SU-DHL-6 (cell line): ENCODE measurements at regions not wholly inside any gene's neighbourhood (a gene's known extent, or its start where the extent isn't known, plus 50 kb on each side); places are given as distances from the start of the nearest gene placed in this dataset.

Experiments
- H2AFZ ChIP-seq: fragments of 200-600 bp; sonication (generic); 2 replicates; pipeline ENCODE4 v1.6.1; 2014; ENCODE audit warnings: low read depth, mild to moderate bottlenecking, moderate library complexity, mixed read lengths, antibody characterized with exemption, low read length; ENCODE audit not compliant: severe bottlenecking
- H3F3A ChIP-seq: fragments of 200-600 bp; shearing (Covaris generic); 2 replicates; pipeline ENCODE4 v1.6.0; 2016; ENCODE audit warnings: antibody characterized with exemption, mild to moderate bottlenecking; ENCODE audit not compliant: insufficient read depth
- H3K27ac ChIP-seq: fragments of 200-600 bp; sonication (generic); 2 replicates; pipeline ENCODE4 v1.5.1; 2016; ENCODE audit warnings: low read depth, mild to moderate bottlenecking, low read length, moderate library complexity, mixed read lengths
- H3K27me3 ChIP-seq: fragments of 200-600 bp; sonication (generic), shearing (Covaris generic); 2 replicates; pipeline ENCODE4 v1.6.0; 2014; ENCODE audit warnings: mild to moderate bottlenecking, low read length
- H3K36me3 ChIP-seq: fragments of 200-600 bp; sonication (generic); 2 replicates; pipeline ENCODE4 v1.6.1; 2014; ENCODE audit warnings: mild to moderate bottlenecking, low read length, mixed read lengths
- H3K4me2 ChIP-seq: fragments of 300-600, 200-600 bp; shearing (Covaris generic), sonication (generic); 2 replicates; pipeline ENCODE4 v1.6.0; 2014; ENCODE audit warnings: low read length, low read depth, mild to moderate bottlenecking; ENCODE audit not compliant: poor library complexity, severe bottlenecking
- H3K4me3 ChIP-seq: fragments of 200-600 bp; sonication (generic); 2 replicates; pipeline ENCODE4 v1.5.1; 2014; ENCODE audit warnings: antibody characterized with exemption, low read length, mild to moderate bottlenecking, mixed read lengths; ENCODE audit not compliant: insufficient read depth, poor library complexity, severe bottlenecking
- H3K79me2 ChIP-seq: fragments of 200-600 bp; sonication (generic); 2 replicates; pipeline ENCODE4 v1.6.1; 2014; ENCODE audit warnings: mild to moderate bottlenecking, low read length, moderate library complexity; ENCODE audit not compliant: insufficient read depth
- H3K9ac ChIP-seq: fragments of 200-600 bp; sonication (generic); 2 replicates; pipeline ENCODE4 v1.7.0; 2014; ENCODE audit warnings: mild to moderate bottlenecking, low read length
- H3K9me2 ChIP-seq: fragments of 200-600 bp; sonication (generic); replicated peaks from 2 replicates; pipeline ENCODE4 v1.6.1; 2014; ENCODE audit warnings: low read length; ENCODE audit not compliant: insufficient read depth
- H3K9me3 ChIP-seq: fragments of 200-600 bp; sonication (generic); 2 replicates; pipeline ENCODE4 v1.6.1; 2014; ENCODE audit warnings: low read length, mixed read lengths; ENCODE audit not compliant: insufficient read depth
- H4K20me1 ChIP-seq: fragments of 200-600 bp; sonication (generic); 2 replicates; pipeline ENCODE4 v1.6.1; 2014; ENCODE audit warnings: low read depth, mild to moderate bottlenecking, antibody characterized with exemption, low read length, moderate library complexity, mixed read lengths
- EZH2phosphoT487 ChIP-seq: fragments of 200-600 bp; sonication (generic), shearing (Covaris generic); conservative IDR thresholded peaks from 2 replicates; pipeline ENCODE4 v1.6.1; 2018; ENCODE audit warnings: mild to moderate bottlenecking, antibody characterized with exemption, low read length, moderate library complexity, mixed read lengths
- TF ChIP-seq, protein P1 (sequence below): fragments of 200-600 bp; sonication (generic); IDR thresholded peaks from one replicate; pipeline ENCODE4 v1.5.1; 2017; ENCODE audit warnings: antibody characterized with exemption, mild to moderate bottlenecking, low read length, moderate library complexity; ENCODE audit not compliant: insufficient read depth, poor library complexity, severe bottlenecking

- H3K27me3 ChIP-seq: no peaks in the 10 kb centered on the region
- H4K20me1 ChIP-seq: no peaks in the 10 kb centered on the region
Observed at GRCh38 chr6:23293653-23294052, 724.3 kb downstream of the HDGFL1 start.

DNA sequence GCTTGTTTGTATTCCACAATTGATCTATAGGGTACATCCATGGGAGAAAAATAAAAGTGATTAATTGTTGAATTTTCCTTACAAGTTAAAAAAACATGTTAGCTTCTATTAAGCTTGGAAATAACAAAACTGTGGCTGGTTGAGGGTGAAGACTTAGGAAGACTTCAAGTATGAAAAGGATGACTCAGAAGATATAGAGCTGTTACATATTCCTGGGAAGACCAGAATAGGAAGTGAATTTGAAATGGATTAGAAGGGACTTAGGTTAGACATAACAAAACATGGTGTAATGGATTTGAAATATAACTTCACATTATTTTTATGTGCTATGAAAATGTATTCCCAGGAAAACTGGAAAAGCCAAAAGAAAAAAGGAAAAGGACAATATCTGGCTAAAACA is 732.2 kb downstream of the HDGFL1 start:
- H3K4me3 ChIP-seq: no peak overlapping the region
- H3K4me2 ChIP-seq: no peak overlapping the region
- no peaks in the 10 kb centered on the region for H3F3A ChIP-seq
- no peaks in the 10 kb centered on the region; the same call in 1 of the 2 replicates for H3K9me2 ChIP-seq
- no peaks in the 10 kb centered on the region for H3K27me3 ChIP-seq
- no peaks in the 10 kb centered on the region for H3K79me2 ChIP-seq
- no peaks in the 10 kb centered on the region for H3K36me3 ChIP-seq
- no peak overlapping the region for H3K27ac ChIP-seq
- no peak overlapping the region for H2AFZ ChIP-seq
- no peaks in the 10 kb centered on the region for H4K20me1 ChIP-seq
- H3K9ac ChIP-seq: no peak overlapping the region
- H3K9me3 ChIP-seq: no peaks in the 10 kb centered on the region; the same call in 1 of the 2 replicates
- TF ChIP-seq EZH2phosphoT487: no peak
- TF ChIP-seq, protein P1, sequence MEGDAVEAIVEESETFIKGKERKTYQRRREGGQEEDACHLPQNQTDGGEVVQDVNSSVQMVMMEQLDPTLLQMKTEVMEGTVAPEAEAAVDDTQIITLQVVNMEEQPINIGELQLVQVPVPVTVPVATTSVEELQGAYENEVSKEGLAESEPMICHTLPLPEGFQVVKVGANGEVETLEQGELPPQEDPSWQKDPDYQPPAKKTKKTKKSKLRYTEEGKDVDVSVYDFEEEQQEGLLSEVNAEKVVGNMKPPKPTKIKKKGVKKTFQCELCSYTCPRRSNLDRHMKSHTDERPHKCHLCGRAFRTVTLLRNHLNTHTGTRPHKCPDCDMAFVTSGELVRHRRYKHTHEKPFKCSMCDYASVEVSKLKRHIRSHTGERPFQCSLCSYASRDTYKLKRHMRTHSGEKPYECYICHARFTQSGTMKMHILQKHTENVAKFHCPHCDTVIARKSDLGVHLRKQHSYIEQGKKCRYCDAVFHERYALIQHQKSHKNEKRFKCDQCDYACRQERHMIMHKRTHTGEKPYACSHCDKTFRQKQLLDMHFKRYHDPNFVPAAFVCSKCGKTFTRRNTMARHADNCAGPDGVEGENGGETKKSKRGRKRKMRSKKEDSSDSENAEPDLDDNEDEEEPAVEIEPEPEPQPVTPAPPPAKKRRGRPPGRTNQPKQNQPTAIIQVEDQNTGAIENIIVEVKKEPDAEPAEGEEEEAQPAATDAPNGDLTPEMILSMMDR: no peak

More at GRCh38 chr6:23293653-23294052, 724.3 kb downstream of the HDGFL1 start:
- no peaks in the 10 kb centered on the region for H3K9me2 ChIP-seq
- H3K27ac ChIP-seq: no peak overlapping the region
- peaks cover 5% of the 10 kb centered on the region; the same call in 1 of the 2 replicates for H3K9me3 ChIP-seq
- no peaks in the 10 kb centered on the region for H3F3A ChIP-seq
- no peak for TF ChIP-seq EZH2phosphoT487
- TF ChIP-seq, protein P1: no peak
- no peak overlapping the region for H3K9ac ChIP-seq
- no peaks in the 10 kb centered on the region for H3K36me3 ChIP-seq
- H2AFZ ChIP-seq: no peak overlapping the region
- H3K4me2 ChIP-seq: no peak overlapping the region
- H3K4me3 ChIP-seq: no peak overlapping the region
- H3K79me2 ChIP-seq: no peaks in the 10 kb centered on the region

- TF ChIP-seq, protein P1: no peak
- TF ChIP-seq EZH2phosphoT487: no peak
- Histone ChIP-seq H3K9me3 (no peaks in the 10 kb centered on the region; the same call in 1 of the 2 replicates), H2AFZ (no peak overlapping the region), H3K4me2 (no peak overlapping the region), H3K9me2 (no peaks in the 10 kb centered on the region; the same call in 1 of the 2 replicates), H3F3A (no peaks in the 10 kb centered on the region), H3K27ac (no peak overlapping the region), H3K9ac (no peak overlapping the region), H3K79me2 (no peaks in the 10 kb centered on the region), H3K27me3 (no peaks in the 10 kb centered on the region), H4K20me1 (no peaks in the 10 kb centered on the region), H3K36me3 (no peaks in the 10 kb centered on the region), H3K4me3 (no peak overlapping the region)
Observed at GRCh38 chr6:23302514-23302913, 733.1 kb downstream of the HDGFL1 start.
